ENCODE measurements at regions not wholly inside any gene's neighbourhood (a gene's known extent, or its start where the extent isn't known, plus 50 kb on each side); places are given as distances from the start of the nearest gene placed in this dataset.
"Not testable (repeated sequence)": the region's sequence is repeated elsewhere in the genome, so short reads cannot be mapped to it uniquely, and the experiment has no call there.

DNA sequence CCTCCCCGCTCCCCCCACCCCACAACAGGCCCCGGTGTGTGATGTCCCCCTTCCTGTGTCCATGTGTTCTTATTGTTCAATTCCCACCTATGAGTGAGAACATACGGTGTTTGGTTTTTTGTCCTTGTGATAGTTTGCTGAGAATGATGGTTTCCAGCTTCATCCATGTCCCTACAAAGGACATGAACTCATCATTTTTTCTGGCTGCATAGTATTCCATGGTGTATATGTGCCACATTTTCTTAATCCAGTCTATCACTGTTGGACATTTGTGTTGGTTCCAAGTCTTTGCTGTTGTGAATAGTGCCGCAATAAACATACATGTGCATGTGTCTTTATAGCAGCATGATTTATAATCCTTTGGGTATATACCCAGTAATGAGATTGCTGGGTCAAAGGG, 104.3 kb downstream of the MTPN start:
- not testable (repeated sequence) for DNase-seq (ENCODE audit: low read depth in 2 of 2)

DNA sequence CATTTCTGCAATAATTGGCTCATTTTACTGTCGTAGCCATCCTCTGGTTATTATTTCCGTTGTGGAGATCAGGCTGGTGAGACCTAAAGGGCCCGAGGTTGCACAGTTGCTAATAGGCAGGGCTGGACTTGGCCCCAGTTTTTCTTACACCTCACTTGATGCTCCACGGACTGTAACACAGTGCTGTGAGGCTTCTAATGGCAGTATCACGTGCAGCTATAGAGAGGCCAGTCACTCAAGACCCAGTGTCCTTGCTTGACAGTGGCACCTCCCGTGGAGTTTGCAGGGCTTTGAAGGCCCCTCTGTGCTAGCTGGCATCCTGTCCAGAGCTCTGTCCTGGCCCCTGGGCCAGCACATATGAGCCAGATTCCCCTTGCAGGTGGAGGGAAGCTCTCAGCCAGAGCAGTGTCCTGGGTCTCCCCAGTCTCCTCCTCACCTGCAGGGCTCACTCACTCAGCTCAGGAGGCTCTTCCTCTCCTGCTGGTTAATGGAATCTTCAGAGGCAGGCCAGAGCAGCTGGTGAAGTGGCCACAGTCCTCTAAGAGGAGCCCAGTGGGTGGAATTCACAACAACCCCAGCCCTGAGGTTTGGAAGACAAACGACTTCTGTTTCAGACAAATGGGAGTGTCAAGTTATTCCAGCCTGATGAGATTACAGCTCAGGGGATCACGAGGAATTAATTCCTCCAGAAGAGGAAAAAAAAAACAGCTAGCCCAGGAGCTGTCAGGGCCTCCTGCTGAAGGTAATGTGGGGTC, 114.2 kb upstream of the FAM180A start:
- no peak for DNase-seq (ENCODE audit: low read depth in 2 of 2)

DNA sequence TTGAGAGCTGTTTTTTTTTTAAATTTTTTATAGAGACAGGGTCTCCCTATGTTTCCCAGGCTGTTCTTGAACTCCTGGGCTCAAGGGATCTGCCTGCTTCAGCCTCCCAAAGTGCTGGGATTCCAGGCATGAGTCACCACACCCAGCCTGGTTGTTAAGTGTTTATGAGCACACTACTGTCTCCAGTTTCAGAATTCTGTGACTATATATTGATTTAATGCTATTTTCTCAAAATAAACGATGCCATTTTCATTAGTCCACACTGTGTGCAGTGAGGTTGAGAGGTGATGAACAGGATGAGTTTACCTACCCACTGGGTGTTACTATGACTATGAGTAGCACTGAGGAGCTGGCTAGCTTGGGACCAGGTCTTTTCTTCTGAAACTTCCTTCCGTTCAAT, 110.9 kb upstream of the FAM180A start:
- DNase-seq (ENCODE audit: low read depth in 2 of 2) = no peak

DNA sequence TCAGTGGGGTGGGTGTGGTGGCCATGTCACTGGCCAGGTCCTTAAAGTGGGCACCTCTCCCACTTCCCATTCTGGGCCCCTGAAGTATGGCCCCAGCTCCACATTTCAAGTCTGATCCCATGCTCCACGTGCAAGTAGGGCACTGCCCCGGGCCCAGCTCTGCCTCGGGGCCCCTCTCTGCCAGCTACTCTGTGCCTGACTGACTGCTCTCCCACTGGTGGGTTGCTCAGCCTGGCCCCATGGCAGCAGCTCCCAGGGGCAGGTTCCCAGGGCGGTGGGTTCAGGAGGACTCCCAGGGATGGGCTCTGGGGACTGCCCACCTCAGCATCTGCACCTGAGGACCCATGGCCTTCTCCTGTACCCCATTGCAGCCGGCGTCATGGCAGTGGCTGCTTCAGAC, 110.2 kb upstream of the FAM180A start:
- DNase-seq (ENCODE audit: low read depth in 2 of 2) = no peak

DNA sequence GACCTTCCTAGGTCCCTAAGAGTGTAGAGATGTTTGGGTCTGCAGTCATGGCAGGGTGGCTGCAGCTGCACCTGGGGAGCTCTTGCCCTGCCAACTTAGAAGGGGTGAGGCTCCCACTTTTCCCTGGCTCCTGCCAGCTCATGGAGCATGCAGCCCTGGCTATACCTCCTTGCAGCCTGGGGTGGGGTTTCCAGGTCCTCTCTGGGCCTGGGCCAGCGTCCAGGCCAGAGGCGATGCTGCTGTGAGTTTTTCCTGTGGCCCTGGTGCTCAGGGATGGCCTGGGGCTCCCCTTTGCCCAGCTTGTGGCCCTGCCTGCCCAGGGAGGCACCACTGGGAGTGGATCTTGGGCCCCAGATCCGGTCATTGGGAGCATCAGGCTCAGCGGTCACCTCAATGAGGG, 109.8 kb upstream of the FAM180A start:
- no peak for DNase-seq (ENCODE audit: low read depth in 2 of 2)

DNA sequence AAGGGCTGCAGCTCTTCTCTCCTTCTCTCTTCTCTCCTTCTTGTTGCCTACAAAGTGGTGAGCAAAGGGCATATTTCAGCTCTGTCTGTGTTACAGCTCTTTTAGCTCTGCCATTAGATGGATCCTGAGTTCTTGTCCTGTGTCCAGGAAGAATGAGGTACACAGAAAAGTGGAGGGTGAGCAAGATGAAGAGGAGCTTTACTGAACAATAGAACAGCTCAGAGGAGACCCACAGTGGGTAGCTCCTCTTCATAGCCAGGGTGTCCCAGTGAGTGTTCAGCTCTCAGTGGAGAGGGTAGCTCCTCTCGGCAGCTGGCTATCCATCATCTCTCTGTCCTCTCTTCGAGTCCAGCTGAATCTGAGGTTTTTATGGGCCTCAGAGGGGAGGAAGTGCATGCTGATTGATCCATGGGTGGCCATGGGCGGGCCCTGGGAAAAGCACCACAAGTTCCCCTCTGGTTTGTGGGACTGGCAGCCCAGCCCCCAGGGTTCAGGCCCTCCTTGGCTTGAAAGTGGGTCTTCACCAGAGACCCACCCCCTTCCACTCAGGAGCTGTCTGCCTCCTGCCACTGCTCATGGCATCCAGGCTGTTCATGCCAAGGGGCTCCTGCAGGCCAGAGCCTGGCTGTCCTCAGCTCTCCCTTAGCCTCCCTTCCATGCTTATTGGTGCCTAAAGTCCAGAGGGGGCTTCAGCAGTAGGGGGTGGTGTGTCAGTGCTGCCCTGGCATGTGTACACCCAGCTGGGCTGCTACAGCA, 109.1 kb upstream of the FAM180A start:
- DNase-seq (ENCODE audit: low read depth in 2 of 2) = no peak

DNA sequence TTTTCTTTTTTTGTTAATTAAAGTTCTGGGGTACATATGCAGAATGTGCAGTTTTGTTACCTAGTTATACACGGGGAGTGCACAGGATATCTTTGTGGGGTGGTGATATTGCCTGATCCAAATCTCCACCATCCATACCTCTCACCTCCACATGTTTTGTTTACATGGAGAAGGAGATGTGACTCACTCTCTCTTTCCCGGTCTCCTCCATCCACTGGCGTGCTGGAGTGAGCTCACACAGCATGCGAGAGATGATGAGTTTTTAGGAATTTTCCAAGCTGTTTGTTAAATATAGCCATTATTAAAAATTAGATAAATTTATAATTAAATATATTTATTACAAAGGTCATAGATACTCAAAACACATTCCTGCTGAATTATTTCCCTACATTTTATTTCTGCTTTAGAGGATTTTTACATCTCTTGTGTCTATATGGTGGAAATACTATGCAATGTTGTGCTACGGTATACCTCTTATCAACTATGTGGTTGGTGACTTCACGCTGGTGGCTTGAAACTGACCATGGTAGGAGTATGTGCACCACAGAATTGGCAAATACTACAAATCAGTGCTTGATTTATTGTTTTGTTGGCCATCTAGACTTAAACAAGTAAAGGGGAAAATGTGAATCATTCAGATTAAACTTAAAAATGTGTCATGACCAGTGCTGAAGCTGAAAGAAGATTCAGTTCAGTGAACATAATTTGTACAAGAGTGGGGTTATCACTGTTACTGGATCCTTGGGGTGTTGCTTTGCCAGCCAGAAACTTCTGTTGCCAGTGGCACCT, 107.9 kb upstream of the FAM180A start:
- no peak for DNase-seq (ENCODE audit: low read depth in 2 of 2)

DNA sequence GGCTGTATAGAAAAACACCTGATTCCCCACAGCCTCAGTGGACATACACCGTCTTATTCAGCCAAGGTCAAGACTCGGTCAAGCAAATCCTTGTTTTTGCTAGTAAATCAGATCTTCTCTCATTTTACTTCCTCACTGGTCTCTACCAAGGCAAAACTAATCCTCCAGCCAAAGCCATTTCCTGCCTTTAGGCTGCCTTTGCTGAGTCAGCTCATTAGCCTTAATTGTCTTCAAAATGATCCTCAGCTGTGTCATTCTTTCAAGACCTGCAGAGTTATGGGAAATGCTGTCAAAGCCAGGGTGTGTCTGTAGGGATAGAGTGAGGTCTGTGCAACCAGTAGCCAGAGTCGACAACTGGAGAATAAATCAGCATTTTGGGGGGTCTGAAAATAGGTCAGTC, 107.2 kb upstream of the FAM180A start:
- DNase-seq (ENCODE audit: low read depth in 2 of 2) = no peak

DNA sequence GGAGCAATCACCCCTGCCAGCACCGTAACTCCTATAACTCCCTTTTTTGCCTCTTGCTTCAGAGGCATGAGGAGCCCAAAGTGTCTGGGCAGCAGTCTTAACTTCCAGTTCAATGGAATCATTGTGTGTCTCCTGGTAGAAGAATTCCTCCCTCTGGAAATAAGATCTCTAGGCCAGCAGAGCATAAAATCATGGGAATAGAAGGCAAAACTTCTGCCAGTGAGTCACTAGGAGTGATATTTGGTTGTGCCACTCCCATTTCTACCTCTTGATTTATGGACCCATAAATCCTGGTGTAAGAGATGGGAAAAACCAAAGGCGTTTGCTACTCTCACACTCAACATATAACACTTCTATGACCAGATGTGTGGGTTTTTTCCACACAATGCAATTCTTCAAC, 104.9 kb upstream of the FAM180A start:
- DNase-seq (ENCODE audit: low read depth in 2 of 2) = no peak

DNA sequence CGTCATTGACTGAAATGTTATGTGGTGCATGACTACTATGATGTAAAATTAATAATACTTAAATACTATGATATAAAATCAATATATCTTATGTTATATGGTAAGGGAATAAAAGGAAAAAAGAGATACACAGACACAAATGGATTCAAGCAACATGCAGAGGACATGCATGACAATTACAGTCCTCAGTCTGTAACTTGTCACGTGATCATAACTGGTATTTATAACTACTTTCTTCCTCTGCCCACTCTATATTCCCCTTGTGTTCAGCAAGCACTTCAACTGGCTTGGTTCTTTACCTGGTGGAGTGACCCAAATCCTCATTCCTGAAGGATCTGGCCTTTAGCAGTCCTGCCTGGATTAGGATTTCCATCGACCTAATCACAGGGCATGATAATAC, 104.4 kb upstream of the FAM180A start:
- no peak for DNase-seq (ENCODE audit: low read depth in 2 of 2)

DNA sequence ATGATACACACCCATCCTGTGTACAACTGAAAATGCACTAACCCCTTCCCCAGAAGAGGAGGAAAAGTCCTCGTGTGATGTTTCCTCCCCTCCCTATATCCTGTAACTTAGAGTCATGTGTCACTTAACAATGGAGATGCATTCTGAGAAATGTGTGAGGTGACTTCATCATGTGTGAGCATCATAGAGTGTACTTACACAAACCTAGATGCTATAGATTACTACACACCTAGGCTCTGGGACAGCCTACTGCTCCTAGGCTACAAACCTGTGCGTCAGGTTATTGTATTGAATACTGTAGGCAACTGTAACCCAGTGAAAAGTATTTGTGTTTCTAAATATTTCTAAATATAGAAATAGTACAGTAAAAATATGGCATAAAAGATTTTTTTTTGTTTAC, 98.6 kb upstream of the FAM180A start:
- DNase-seq (ENCODE audit: low read depth in 2 of 2) = no peak

DNA sequence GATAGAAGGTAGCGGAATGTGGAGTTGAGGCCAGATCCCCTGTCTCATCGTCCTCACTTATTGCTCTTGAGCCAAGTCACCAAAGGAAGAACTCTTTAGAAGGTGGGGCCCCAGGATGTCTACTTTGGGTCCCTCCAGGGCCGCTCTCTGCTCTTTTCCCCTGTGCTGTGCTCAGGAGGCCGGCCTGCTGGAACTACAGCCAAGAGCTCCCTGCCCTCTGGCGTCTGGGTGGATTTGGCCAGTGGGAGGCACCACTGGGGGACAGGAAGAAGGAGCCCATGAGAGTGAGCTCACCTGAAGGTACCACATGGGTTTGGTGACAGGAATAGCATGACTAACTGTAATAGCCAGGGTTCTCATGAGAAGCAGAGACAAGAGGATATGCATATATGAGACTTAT, 97.7 kb upstream of the FAM180A start:
- DNase-seq (ENCODE audit: low read depth in 2 of 2) = no peak

DNA sequence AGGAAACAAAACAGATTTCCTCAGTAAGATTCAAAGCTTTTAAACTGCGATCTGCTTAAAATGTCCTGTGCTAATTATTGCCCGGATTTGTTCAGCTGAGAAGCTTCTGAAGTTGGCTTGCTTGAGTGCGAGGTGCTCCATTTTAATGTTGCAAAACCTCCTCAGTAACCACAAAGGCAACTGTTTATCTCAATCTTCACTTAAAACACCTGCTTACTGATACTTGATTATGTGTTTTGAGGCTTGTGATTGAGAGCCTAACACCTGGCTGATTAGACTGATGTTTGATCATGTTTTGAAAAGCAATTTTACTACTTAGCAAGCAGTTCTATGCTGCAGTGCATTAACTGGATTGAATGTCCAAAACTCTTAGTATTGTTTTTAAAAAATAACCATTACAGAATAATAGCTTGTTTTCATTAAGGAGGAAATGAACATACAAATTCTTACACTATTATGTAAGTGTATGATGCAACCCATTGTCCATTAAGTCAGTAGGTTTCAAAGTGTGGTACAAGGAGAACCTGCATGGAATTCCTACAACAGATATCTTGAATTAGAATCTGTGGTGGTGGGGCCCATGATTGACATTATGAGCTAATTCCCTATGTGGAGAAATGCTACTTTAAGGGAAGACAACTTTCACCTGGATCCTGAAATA, 96.9 kb upstream of the FAM180A start:
- no peak for DNase-seq (ENCODE audit: low read depth in 2 of 2)

DNA sequence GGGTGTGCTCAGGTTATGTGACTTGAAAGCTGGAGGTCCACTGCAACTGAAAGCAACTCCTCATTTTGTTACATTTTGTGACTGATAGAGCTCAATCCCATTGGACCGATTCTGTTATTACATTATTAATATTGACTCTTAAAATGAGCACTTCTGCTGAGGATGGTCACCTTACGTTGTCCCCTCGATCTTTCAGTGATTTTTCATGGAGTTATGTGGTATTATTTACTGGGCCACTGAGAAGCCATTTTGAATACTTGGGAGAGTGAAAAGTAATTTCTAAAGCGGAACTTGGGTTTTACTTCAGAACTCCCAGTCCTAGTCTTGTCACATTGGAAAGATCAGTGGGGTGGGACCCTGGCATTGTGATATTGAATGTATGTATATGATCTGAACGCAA, 96.3 kb upstream of the FAM180A start:
- no peak for DNase-seq (ENCODE audit: low read depth in 2 of 2)

DNA sequence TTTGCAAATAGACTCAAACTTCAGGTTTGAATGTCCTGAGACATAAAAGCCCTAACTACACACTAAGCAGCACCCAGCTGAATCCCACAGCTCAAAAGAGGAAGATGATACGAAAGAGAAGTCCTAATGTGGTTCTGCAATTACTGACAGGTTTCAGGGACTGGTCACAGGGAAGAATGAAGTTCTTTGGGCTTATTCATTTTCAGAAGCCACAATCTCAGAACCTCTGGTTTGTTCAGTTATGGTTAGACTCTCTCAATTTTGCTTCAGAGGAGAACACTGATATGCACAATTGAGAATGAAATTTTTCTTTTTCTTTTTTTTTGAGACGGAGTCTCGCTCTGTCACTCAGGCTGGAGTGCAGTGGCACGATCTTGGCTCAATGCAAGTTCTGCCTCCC, 94.6 kb upstream of the FAM180A start:
- no peak for DNase-seq (ENCODE audit: low read depth in 2 of 2)

DNA sequence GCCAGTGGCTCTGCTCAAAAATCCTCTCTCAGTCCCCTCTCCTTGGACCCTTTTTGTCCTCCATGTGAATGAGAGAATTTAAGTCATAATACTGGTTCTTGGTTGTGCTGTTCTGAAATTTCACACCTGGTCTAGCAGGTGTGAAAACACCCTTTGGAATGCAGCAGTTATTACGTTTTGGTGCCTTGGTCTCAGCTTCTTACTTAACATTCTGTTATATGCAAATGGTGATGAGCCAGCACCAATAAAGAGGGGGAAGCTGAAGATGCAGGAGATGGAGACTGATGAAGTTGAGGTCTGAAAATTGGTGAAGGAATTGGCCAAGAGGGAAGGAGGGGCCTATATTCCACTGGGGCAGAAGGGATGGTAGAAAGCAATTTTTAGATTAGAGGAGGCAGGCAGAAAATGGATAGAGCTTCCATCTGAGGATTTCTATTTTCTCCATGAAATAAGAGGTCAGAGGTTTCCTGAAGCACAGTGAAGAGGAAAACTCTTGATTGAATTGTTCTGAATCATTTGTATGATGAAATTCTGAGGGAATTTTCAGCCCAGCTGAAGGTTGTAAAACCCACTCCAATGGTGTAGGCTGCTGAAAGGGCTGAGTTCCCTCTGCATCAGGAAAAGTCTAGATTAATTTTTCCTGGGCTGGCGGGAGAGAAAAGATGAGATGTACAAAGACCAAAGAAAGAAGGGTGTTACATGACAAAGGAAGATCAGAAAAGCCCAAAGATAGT, 94.0 kb upstream of the FAM180A start:
- no peak for DNase-seq (ENCODE audit: low read depth in 2 of 2)

DNA sequence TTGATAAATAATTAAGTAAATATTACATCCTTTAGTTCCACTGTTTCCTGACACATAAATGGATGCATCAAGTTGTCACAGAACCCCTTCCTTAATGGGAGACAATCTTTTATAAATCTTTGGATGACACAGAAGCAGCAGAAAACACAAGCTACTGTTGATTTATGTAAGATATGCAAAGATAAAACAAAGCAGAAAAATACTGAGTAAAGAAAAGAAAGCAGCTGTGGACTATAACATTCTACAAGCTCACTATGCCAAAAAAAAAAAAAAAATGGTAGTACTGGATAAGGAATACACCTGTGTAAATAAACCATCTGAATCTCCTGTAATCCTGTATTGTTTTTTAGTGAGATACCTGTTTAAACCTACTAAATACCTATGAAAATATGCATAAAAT, 92.0 kb upstream of the FAM180A start:
- DNase-seq (ENCODE audit: low read depth in 2 of 2) = no peak

DNA sequence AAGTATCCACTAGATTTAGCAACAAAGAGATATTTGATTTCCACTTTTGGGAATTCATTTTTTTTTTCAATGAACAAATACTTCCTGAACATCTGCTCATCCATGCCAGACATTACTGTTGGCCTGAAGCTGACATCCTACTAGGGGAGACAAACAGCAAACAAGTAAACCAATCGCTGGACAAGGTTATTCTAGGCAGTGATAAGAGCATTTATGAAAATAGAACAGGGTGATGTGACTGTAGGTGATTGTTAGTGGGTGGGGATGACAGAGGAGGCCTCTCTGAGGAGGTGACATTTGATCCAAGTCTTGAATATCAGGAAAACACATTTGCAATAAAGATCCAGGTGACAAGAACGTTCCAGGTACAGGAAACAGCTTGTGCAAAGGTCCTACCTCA, 89.1 kb upstream of the FAM180A start:
- DNase-seq (ENCODE audit: low read depth in 2 of 2) = no peak

DNA sequence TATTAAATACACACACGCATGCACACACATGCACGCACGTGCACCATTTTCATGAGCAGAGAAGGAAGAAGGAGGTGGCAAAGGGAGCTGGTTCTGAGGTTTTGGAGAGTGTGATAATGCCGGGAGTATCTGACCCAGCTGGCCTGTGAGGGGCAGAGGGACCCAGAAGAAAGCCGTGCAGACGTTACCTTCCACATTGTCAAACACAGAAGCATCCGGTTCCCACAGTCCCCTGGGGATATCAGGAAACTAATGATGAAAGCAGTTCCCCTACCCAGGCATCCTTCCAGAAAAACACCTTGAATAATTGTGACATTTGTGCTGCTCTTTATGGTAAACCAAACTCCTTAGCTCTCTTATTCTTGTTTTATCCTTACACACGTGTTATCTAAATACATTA, 85.7 kb upstream of the FAM180A start:
- no peak for DNase-seq (ENCODE audit: low read depth in 2 of 2)

DNA sequence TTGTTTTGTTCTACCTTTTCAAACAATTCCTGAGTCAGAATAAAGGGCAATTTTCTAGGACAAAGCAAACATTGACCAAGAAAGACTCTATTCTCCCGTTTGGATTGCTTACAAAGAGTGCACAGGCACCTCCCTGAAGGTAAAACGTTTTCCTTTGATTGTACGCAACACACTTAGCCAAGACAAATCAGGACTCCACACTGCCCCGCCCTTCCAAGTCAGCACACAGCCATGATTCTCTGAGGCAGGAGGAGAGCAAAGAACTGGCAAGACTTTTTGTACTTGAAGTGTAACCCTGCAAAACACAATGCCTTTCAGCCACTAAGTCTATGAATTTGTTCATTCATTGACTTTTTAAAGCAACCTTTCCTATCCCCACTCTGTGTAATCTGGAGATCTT, 85.0 kb upstream of the FAM180A start:
- DNase-seq (ENCODE audit: low read depth in 2 of 2) = no peak

DNA sequence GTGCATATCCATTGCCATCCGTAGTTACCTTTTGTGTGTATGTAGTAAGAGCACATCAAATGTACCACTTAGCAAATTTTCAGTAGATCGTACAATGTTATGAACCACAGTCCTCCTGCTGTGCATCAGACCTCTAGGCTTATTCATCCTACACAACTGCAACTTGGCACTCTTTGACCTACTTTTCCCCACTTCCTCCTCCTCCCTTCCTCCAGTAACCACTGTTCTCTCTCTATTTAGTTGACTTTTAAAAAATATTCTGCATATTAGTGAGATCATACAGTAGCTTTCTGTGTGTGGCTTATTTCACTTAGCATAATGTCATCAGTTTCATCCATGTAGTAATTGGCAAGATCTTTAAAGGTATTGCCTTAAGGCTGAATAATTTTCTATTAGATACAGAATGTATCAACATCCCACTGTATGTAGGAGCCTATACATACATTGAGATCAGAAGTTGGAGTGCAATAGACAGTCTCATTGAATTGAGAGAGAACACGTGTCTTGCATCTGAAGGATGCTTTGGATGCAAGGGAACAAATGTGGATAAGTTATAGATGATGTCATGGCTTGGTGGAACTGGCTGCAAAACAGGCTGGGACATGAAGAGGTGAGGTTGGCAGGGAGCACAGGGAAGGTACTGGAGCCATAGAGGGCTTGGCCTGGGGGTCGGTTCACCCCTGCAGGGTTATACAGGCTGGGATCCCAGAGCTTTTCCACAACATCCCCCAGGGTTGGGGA, 83.0 kb upstream of the FAM180A start:
- DNase-seq (ENCODE audit: low read depth in 2 of 2) = no peak
